Right atrium auricular region (tissue), 2 donors: ENCODE measurements at regions not wholly inside any gene's neighbourhood (a gene's known extent, or its start where the extent isn't known, plus 50 kb on each side); places are given as distances from the start of the nearest gene placed in this dataset.
"Not testable (repeated sequence)": the region's sequence is repeated elsewhere in the genome, so short reads cannot be mapped to it uniquely, and the experiment has no call there.

Experiments used
- DNase-seq: peaks from one replicate; pipeline ENCODE4 v3.0.0-alpha.2; 2019; ENCODE audit warnings: low spot score
- H3K27ac ChIP-seq, 2 donors: fragments of 200-600 bp; sonication (generic); 1 replicate in 1 of 2; 2 replicates in 1 of 2; pipeline ENCODE4 v1.5.1; 2016 to 2019
- H3K27me3 ChIP-seq, 2 donors: fragments of 200-600 bp; sonication (generic); one replicate each; pipeline versions ENCODE4 v1.5.1 to v1.6.0; 2017 to 2019
- H3K36me3 ChIP-seq: fragments of 200-600 bp; sonication (generic); one replicate; pipeline ENCODE4 v1.5.1; 2016
- H3K4me1 ChIP-seq, 2 donors: fragments of 200-600 bp; sonication (generic); one replicate each; pipeline versions ENCODE4 v1.5.1 to v1.6.0; 2017 to 2019
- H3K4me3 ChIP-seq, 2 donors: fragments of 200-600 bp; sonication (generic); 1 replicate in 1 of 2; 2 replicates in 1 of 2; pipeline ENCODE4 v1.5.1; 2017 to 2019; ENCODE audit warnings: mild to moderate bottlenecking in 1 of 2, moderate library complexity in 1 of 2
- H3K9me3 ChIP-seq, 2 donors: fragments of 200-600 bp; sonication (generic); one replicate each; pipeline ENCODE4 v1.5.1; 2019
- TF ChIP-seq, protein P1 (sequence below), 2 donors: fragments of 200-600 bp; sonication (generic); IDR thresholded peaks; one replicate each; pipeline ENCODE4 v1.5.1; 2019; ENCODE audit warnings: antibody characterized with exemption in 2 of 2

- DNase-seq: no peak
- no peak overlapping the region for H3K4me3 ChIP-seq
- TF ChIP-seq, protein P1, sequence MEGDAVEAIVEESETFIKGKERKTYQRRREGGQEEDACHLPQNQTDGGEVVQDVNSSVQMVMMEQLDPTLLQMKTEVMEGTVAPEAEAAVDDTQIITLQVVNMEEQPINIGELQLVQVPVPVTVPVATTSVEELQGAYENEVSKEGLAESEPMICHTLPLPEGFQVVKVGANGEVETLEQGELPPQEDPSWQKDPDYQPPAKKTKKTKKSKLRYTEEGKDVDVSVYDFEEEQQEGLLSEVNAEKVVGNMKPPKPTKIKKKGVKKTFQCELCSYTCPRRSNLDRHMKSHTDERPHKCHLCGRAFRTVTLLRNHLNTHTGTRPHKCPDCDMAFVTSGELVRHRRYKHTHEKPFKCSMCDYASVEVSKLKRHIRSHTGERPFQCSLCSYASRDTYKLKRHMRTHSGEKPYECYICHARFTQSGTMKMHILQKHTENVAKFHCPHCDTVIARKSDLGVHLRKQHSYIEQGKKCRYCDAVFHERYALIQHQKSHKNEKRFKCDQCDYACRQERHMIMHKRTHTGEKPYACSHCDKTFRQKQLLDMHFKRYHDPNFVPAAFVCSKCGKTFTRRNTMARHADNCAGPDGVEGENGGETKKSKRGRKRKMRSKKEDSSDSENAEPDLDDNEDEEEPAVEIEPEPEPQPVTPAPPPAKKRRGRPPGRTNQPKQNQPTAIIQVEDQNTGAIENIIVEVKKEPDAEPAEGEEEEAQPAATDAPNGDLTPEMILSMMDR (IDR thresholded peaks at IDR 0.05): no peak
- no peaks in the 10 kb centered on the region for H3K27me3 ChIP-seq
- H3K36me3 ChIP-seq: no peaks in the 10 kb centered on the region
- no peaks in the 10 kb centered on the region for H3K9me3 ChIP-seq
- H3K27ac ChIP-seq: no peak overlapping the region
- no peaks in the 10 kb centered on the region for H3K4me1 ChIP-seq
These were observed 1452.6 kb upstream of the ACVR2A start for GRCh38 chr2:146392186-146392585.

DNA sequence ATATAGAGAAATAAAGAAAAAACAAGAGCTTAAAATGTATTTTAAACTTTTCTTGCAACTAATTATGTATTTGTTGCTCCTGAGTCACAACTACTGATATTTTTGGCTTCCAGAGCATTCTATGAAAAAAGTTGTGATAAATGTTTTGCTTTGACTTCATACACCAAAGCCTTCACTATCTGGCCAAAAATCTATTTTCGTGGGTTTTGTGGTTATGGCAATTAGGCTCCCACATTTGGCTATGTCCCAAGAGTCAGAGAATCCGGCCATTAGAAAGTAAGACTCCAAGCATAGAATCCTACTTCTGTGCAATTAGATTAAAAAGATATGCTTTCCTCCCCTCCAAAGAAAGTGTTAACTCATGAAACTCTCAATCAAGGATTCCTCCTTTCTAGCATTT lies 1456.1 kb upstream of the ACVR2A start:
- TF ChIP-seq, protein P1 (IDR thresholded peaks at IDR 0.05): no peak
- Histone ChIP-seq H3K4me3 (no peak overlapping the region), H3K36me3 (no peaks in the 10 kb centered on the region), H3K27ac (no peak overlapping the region), H3K27me3 (no peaks in the 10 kb centered on the region), H3K9me3 (no peaks in the 10 kb centered on the region), H3K4me1 (no peaks in the 10 kb centered on the region)
- DNase-seq: no peak

- TF ChIP-seq, protein P1 (IDR thresholded peaks at IDR 0.05): no peak
- H3K9me3 ChIP-seq: no peaks in the 10 kb centered on the region
- no peak overlapping the region for H3K27ac ChIP-seq
- no peak overlapping the region for H3K4me3 ChIP-seq
- H3K36me3 ChIP-seq: no peaks in the 10 kb centered on the region
- no peaks in the 10 kb centered on the region for H3K4me1 ChIP-seq
- DNase-seq: no peak
- H3K27me3 ChIP-seq: no peaks in the 10 kb centered on the region
These were observed 1458.7 kb upstream of the ACVR2A start for GRCh38 chr2:146386096-146386495.

DNA sequence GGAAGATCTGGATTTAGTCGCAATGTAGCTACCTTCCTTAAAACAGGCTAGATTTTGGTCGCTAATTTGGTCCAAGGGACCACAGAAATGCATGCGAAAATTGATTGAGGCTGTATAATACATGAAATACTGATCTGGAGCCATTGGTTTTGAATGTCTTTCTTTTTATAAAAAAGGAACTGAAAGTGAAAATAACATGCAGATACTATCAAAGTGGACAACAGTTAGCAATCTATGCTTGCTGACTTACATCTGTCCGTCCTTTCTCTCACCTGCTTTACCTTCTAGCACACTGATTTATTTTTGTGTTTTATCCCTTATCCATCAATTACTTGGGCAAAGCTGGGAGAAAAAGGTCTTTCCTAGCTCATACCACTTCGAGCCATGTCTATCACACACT lies 1459.8 kb upstream of the ACVR2A start:
- TF ChIP-seq, protein P1 (IDR thresholded peaks at IDR 0.05): no peak
- H3K27me3 ChIP-seq: no peaks in the 10 kb centered on the region
- no peak overlapping the region for H3K4me3 ChIP-seq
- no peaks in the 10 kb centered on the region for H3K9me3 ChIP-seq
- no peaks in the 10 kb centered on the region for H3K4me1 ChIP-seq
- H3K27ac ChIP-seq: no peak overlapping the region
- H3K36me3 ChIP-seq: no peaks in the 10 kb centered on the region
- no peak for DNase-seq

- no peaks in the 10 kb centered on the region for H3K36me3 ChIP-seq
- H3K27ac ChIP-seq: no peak overlapping the region
- TF ChIP-seq, protein P1 (IDR thresholded peaks at IDR 0.05): no peak
These were observed 1468.2 kb upstream of the ACVR2A start for GRCh38 chr2:146376511-146377064.

GRCh38 chr2:146374505-146374904 lies 1470.3 kb upstream of the ACVR2A start:
- DNase-seq: no peak
- H3K4me3 ChIP-seq: no peak overlapping the region
- H3K27me3 ChIP-seq: no peaks in the 10 kb centered on the region
- TF ChIP-seq, protein P1 (IDR thresholded peaks at IDR 0.05): no peak
- H3K4me1 ChIP-seq: no peaks in the 10 kb centered on the region
- peaks cover 0 to 7% of the 10 kb centered on the region in 2 donors for H3K9me3 ChIP-seq
- H3K27ac ChIP-seq: no peak overlapping the region
- H3K36me3 ChIP-seq: no peaks in the 10 kb centered on the region

More at GRCh38 chr2:146376511-146377064, 1468.2 kb upstream of the ACVR2A start:
- H3K4me3 ChIP-seq: no peak overlapping the region
- H3K27me3 ChIP-seq: no peaks in the 10 kb centered on the region
- no peak for DNase-seq
- no peaks in the 10 kb centered on the region for H3K4me1 ChIP-seq
- peaks cover 0 to 2% of the 10 kb centered on the region in 2 donors for H3K9me3 ChIP-seq

GRCh38 chr2:146371364-146371763 lies 1473.5 kb upstream of the ACVR2A start:
- not testable (repeated sequence) for H3K27me3 ChIP-seq, H3K36me3 ChIP-seq, H3K9me3 ChIP-seq, DNase-seq, H3K4me3 ChIP-seq, H3K27ac ChIP-seq, H3K4me1 ChIP-seq
